ENCODE measurements at regions not wholly inside any gene's neighbourhood (a gene's known extent, or its start where the extent isn't known, plus 50 kb on each side); places are given as distances from the start of the nearest gene placed in this dataset.

DNA sequence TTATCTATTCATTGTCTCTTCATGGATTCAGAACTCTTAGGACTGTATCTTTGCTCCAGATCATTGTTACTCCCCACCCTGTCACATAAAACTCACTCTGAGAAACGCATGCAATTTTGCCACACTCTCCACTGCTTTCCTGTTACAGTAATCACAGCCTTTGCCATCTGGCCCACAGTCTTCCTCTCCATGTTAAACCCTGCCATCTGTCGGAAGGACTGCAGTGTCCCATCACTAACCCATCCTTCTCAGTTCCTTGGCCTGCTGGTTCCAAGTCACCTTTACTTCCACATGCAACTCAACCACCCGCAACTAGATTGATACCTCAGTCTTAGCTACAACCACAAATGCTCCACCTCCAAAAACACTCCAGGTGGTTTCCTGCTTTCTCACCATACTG is 308.7 kb upstream of the FAM241A start:
- ChIA-PET CTCF (interaction anchor here (1.4 to 7.8 kb wide), 2 partner anchors 13 to 20 kb away, joined by 3 to 53 read pairs; no protein-coding TSS in a partner anchor), POLR2A (no interaction called here), SMC1A (ENCODE audit: uncharacterized antibody, unreplicated experiment) (no interaction called here), RAD21 (ENCODE audit: unreplicated experiment) (interaction anchor here (2.6 kb wide), 1 partner anchor 18 kb away, joined by 10 read pairs; no protein-coding TSS in a partner anchor)
- Histone ChIP-seq H3K9ac (ENCODE audit: control insufficient read depth, insufficient read depth, low read length) (no peak overlapping the region), H3K79me2 (ENCODE audit: control insufficient read depth, insufficient read depth, low read length) (no peaks in the 10 kb centered on the region), H3K36me3 (ENCODE audit: control insufficient read depth in 2 of 2, insufficient read depth in 2 of 2, low read length in 1 of 2) (no peaks in the 10 kb centered on the region), H3K27me3 (replicated peaks in 1 of 2; ENCODE audit: control insufficient read depth in 2 of 2, insufficient read depth in 2 of 2, low read length in 1 of 2) (no peaks in the 10 kb centered on the region), H4K20me1 (ENCODE audit: control insufficient read depth, insufficient read depth) (no peaks in the 10 kb centered on the region), H3K27ac (ENCODE audit: control insufficient read depth, insufficient read depth) (no peak overlapping the region), H3K4me3 (no peak overlapping the region), H3K4me2 (ENCODE audit: control insufficient read depth, insufficient read depth) (no peak overlapping the region), H3K9me3 (replicated peaks; ENCODE audit: control insufficient read depth, insufficient read depth, low read length) (no peaks in the 10 kb centered on the region), H3K4me1 (ENCODE audit: control insufficient read depth, insufficient read depth, low read length) (no peaks in the 10 kb centered on the region), H2AFZ (ENCODE audit: control insufficient read depth, low read depth, low read length) (no peak overlapping the region)
- 43% methylated on average over 3 of the region's 3 CpGs for WGBS (ENCODE audit: insufficient coverage, insufficient replicate concordance, low lambda C conversion rate, missing lambda C conversion rate)
- intact Hi-C loops (cut with micrococcal nuclease; ENCODE audit: unreplicated experiment) (no loop called here), in situ Hi-C loops (cut with MboI) (no loop called here)
- TF ChIP-seq RELA (IDR thresholded peaks at IDR 0.05; ENCODE audit: borderline replicate concordance, partially characterized antibody) (no peak), HCFC1 (IDR thresholded peaks at IDR 0.05; ENCODE audit: low read length) (no peak), CBX3 (IDR thresholded peaks at IDR 0.05; ENCODE audit: borderline replicate concordance, low read depth) (no peak), RUNX3 (IDR thresholded peaks at IDR 0.05; ENCODE audit: low read length) (no peak), PRDM15 (CRISPR knock-in tag; IDR thresholded peaks at IDR 0.05) (no peak)
- DNase-seq (ENCODE audit: low read depth, low spot score): no peak
- no peak for ATAC-seq
- no TSS peak for BruUV-seq (replicated peaks)
- FAIRE-seq: no peak
